HG03457 (cell line): ENCODE measurements at regions not wholly inside any gene's neighbourhood (a gene's known extent, or its start where the extent isn't known, plus 50 kb on each side); places are given as distances from the start of the nearest gene placed in this dataset.
"Not testable (repeated sequence)": the region's sequence is repeated elsewhere in the genome, so short reads cannot be mapped to it uniquely, and the experiment has no call there.

Source experiments
- ATAC-seq: cut with Tn5 transposase; IDR thresholded peaks from one replicate; pipeline ENCODE4 v1.9.1; 2021; ENCODE audit warnings: moderate number of reproducible peaks; ENCODE audit not compliant: unreplicated experiment

DNA sequence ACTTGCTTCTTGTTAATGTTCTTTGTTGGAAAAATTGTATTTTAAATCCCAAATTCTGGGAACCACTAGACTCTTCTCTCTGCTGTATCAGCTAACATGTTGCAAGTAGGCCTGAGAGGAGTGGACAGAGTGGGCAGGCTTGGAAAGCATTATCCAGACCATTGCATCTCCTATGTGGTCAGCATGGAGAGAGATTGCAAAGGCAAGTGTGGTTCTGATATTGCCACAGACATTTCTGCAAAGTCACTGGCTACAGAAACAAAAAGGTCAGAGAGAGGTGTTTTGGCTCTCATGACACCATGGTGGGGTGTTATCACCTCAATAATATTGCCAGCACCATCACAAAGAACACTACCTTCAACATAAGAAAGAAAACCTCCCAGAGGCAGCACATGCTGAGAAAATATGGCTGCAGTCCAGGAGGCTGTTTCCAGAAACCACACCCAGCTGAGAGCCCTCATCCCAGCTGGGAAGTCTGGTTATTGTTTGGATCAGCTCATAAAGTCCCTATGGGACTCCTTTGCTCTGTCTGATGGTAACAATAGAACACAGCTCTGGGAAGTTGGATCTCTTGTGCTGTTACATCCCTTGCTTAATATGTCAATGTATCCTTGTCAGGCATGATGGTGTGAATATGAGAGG lies 78.2 kb upstream of the TBX18 start:
- ATAC-seq = no peak

DNA sequence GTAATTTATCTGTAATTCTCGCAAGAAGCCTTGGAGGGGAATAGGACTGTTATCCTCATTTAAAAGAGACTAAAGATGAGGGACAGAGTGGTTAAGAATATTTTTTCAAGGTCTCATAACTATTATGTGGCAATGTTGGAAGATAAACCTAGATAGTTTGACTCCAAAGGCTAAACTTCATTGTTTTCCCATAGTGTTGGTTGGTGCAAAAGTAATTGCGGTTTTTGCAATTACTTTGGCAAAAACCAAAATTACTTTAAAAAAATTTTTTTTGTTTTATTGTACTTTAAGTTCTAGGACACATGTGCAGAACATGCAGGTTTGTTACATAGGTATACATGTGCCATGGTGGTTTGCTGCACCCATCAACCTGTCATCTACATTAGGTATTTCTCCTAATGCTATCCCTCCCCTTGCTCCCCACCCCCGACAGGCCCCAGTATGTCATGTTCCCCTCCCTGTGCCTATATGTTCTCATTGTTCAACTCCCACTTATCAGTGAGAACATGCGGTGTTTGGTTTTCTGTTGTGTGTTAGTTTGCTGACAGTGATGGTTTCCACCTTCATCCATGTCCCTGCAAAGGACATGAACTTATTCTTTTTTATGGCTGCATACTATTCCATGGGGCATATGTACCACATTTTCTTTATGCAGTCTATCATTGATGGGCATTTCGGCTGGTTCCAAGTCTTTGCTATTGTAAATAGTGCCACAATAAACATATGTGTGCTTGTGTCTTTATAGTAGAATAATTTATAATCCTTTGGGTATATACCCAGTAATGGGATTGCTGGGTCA lies 72.9 kb upstream of the TBX18 start:
- not testable (repeated sequence) for ATAC-seq

DNA sequence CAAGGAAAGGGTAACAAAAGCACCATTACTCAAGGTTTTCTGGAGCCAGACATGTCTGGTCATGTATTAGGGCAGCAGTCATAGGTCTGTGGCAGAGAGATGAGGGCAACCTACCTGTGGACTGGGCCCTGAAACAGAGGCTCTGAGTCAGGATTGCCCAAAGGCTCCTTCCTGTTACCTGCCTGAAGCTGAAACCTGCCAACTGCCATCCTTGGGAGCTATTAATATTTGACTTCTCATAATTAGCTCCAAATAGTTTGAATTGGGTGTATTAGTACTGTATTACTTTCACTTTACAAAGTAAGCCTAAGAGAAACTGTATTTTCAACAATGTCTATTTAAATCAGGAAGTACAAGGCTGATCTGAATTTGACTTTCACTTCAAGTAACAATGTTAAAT lies 72.0 kb upstream of the TBX18 start:
- no peak for ATAC-seq

DNA sequence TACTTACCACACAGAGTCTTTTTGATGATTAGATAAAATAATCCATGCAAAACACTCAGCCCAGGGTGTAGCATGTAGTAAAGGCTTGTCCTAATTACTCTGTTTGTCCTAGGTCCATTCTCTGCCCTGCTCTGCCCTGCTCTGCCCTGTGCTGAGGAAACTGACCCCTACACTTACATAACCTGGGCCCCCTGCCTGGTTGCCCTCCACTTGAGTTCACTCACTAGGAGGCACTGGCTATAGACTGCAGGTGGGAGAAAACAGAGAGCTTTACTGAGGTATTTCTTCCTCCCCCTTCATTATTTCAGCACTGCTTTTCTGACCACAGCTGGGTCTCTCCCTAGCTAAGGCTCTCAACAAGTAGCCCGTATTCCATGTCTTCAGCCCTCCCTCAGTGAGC lies 70.9 kb upstream of the TBX18 start:
- no peak for ATAC-seq

DNA sequence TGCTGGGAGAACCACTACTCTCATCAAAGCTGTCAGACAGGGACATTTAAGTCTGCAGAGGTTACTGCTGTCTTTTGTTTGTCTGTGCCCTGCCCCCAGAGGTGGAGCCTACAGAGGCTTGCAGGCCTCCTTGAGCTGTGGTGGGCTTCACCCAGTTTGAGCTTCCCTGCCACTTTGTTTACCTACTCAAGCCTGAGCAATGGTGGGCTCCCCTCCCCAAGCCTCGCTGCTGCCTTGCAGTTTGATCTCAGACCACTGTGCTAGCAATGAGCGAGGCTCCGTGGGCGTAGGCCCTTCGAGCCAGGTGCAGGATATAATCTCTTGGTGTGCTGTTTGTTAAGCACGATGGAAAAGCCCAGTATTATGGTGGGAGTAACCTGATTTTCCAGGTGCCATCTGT lies 67.5 kb upstream of the TBX18 start:
- ATAC-seq = not testable (repeated sequence)

DNA sequence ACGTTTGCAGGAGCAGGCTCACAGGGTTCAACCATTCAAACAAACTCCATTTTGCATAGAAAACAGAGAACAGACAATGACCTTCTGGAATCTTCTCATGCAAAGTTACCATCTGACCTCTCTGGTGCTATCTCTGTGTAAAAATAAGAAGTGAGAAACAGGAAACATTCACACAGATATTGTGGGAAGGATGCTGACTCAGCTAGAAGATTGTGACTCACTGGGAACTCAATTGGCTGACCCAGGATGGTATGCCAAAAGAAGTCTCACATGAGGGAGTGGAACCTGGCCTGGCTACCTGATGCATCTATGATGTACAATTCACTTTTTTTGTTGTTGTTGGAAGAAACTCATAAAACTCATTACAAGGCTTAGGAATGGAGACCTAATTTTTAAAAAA lies 61.1 kb upstream of the TBX18 start:
- ATAC-seq = no peak

DNA sequence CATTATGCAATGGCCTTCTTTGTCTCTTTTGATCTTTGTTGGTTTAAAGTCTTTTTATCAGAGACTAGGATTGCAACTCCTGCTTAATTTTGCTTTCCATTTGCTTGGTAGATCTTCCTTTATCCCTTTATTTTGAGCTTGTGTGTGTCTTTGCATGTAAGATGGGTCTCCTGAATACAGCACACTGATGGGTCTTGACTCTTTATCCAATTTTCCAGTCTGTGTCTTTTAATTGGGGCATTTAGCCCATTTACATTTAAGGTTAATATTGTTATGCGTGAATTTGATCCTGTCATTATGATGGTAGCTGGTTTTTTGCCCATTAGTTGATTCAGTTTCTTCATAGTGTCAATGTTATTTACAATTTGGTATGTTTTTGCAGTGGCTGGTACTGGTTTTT lies 56.9 kb upstream of the TBX18 start:
- ATAC-seq = not testable (repeated sequence)

DNA sequence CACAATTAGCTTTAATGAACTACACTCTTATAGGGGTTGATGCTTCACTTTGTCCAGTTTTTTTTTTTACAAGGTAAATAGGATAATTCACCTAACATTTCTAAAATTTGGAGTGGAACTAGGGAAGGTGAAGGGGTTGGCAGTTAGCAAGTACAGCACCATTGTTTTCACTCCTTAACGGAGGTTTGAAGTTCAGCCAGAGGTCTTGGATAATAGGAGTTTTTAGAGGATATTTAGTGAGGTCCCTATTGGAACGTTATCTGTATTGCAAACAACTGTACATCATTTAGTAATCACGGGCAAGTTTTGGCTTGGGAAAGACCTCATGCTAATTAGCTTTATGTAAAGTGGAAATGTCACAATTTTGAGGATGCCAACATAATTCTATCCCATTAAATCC lies 52.3 kb upstream of the TBX18 start:
- ATAC-seq = no peak

DNA sequence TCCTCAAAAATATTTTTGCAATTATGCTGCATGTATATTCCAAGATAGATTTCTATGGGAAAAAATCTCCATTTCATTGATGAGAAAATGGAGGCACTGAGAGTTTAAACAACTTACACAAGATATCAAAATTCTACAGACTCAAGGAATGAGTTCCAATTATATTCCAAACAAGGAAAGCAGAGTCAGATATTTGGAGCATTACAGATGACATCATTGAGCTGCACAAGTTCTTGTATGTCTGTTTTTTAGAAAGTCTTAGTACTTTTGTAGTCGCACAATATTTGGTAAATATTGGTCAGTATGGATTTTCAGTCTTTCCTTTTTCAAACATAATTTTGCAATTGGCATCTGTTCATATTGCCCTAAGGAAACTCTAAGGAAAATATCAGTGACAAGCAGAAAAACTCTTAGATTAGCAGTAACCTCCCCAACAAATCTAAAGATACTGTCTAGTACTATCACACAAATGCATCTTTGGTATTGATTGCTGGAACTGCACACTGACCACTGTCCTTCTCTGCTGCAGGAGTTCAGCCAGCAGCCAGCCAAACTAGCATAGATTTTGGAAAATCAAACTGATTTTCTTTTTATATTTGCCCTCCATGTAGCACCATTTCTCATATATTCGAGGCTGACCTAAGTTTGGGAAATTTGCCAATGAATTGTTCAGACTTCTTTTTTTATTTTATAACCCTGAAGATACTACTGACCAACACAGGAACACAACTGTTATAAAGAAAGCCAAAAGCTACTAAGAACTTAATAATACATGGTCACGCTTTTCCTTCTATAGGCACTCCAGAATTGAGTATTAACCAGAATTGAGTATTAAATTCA lies 51.7 kb upstream of the TBX18 start:
- no peak for ATAC-seq
